Right atrium auricular region (tissue), 2 donors: ENCODE measurements at regions not wholly inside any gene's neighbourhood (a gene's known extent, or its start where the extent isn't known, plus 50 kb on each side); places are given as distances from the start of the nearest gene placed in this dataset.

Source experiments
- DNase-seq: peaks from one replicate; pipeline ENCODE4 v3.0.0-alpha.2; 2019; ENCODE audit warnings: low spot score
- H3K27ac ChIP-seq, 2 donors: fragments of 200-600 bp; sonication (generic); 1 replicate in 1 of 2; 2 replicates in 1 of 2; pipeline ENCODE4 v1.5.1; 2016 to 2019
- H3K27me3 ChIP-seq, 2 donors: fragments of 200-600 bp; sonication (generic); one replicate each; pipeline versions ENCODE4 v1.5.1 to v1.6.0; 2017 to 2019
- H3K36me3 ChIP-seq: fragments of 200-600 bp; sonication (generic); one replicate; pipeline ENCODE4 v1.5.1; 2016
- H3K4me1 ChIP-seq, 2 donors: fragments of 200-600 bp; sonication (generic); one replicate each; pipeline versions ENCODE4 v1.5.1 to v1.6.0; 2017 to 2019
- H3K4me3 ChIP-seq, 2 donors: fragments of 200-600 bp; sonication (generic); 1 replicate in 1 of 2; 2 replicates in 1 of 2; pipeline ENCODE4 v1.5.1; 2017 to 2019; ENCODE audit warnings: mild to moderate bottlenecking in 1 of 2, moderate library complexity in 1 of 2
- H3K9me3 ChIP-seq, 2 donors: fragments of 200-600 bp; sonication (generic); one replicate each; pipeline ENCODE4 v1.5.1; 2019
- TF ChIP-seq, protein P1 (sequence below), 2 donors: fragments of 200-600 bp; sonication (generic); IDR thresholded peaks; one replicate each; pipeline ENCODE4 v1.5.1; 2019; ENCODE audit warnings: antibody characterized with exemption in 2 of 2

DNA sequence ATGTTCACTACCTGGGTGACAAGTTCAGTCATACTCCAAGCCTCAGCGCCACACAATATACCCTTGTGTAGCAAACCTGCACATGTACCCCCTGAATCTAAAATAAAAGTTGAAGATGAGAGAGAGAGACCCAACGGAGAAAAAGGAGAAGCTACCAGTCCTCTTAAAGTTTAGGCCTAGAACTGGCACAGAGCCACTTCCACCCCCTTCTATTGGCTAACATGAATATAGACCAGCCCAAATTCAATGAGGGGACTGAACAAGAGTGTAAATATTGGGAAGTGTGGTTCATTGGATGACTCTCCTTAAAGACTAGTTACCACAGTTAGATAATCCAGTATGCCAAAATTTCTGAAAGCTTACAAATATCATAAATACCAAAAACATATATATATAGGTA, 139.9 kb upstream of the ATP1B1 start:
- TF ChIP-seq, protein P1, sequence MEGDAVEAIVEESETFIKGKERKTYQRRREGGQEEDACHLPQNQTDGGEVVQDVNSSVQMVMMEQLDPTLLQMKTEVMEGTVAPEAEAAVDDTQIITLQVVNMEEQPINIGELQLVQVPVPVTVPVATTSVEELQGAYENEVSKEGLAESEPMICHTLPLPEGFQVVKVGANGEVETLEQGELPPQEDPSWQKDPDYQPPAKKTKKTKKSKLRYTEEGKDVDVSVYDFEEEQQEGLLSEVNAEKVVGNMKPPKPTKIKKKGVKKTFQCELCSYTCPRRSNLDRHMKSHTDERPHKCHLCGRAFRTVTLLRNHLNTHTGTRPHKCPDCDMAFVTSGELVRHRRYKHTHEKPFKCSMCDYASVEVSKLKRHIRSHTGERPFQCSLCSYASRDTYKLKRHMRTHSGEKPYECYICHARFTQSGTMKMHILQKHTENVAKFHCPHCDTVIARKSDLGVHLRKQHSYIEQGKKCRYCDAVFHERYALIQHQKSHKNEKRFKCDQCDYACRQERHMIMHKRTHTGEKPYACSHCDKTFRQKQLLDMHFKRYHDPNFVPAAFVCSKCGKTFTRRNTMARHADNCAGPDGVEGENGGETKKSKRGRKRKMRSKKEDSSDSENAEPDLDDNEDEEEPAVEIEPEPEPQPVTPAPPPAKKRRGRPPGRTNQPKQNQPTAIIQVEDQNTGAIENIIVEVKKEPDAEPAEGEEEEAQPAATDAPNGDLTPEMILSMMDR (IDR thresholded peaks at IDR 0.05): no peak
- Histone ChIP-seq H3K27me3 (no peaks in the 10 kb centered on the region), H3K4me1 (no peaks in the 10 kb centered on the region), H3K36me3 (no peaks in the 10 kb centered on the region), H3K4me3 (no peak overlapping the region), H3K27ac (no peak overlapping the region), H3K9me3 (no peaks in the 10 kb centered on the region)
- DNase-seq: no peak

DNA sequence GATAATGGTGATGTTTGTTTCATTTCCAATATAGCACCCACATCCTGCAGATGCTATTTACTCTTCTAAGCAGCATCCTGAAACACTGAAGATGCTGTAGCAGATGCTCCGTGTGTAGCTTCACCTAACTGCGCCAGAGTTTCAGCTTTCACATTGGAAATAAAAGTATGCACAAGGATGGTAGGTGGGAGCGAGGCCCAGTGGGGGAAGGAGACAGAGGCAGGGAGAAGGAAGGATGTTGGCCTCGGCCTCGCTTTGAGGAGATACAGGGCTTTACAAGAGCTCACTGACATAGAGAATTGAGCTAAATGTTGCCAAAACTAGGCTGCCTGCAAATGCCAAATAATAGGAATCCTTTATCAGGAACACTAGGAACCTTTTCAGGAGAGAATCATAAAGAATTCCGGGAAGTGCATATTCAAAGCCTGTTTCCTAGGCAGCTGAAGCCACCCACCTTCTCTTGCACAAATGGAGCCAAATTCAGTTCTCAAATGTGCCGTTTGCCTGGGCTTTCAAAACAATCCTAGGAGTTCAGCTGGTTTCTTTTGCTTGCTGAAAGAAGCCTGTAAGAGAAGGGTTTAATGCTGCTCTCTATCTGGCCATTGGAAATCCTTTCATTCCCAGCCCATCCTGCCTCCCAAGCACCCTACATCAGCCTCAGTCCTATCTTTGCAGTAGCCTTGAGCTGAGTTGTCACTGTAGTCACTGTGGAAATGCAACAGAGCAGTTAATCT, 135.4 kb upstream of the ATP1B1 start:
- no peak overlapping the region for H3K4me3 ChIP-seq
- no peaks in the 10 kb centered on the region for H3K27me3 ChIP-seq
- no peaks in the 10 kb centered on the region for H3K36me3 ChIP-seq
- H3K27ac ChIP-seq: no peak overlapping the region
- DNase-seq: no peak
- no peaks in the 10 kb centered on the region for H3K9me3 ChIP-seq
- no peaks in the 10 kb centered on the region for H3K4me1 ChIP-seq
- TF ChIP-seq, protein P1 (IDR thresholded peaks at IDR 0.05): no peak

DNA sequence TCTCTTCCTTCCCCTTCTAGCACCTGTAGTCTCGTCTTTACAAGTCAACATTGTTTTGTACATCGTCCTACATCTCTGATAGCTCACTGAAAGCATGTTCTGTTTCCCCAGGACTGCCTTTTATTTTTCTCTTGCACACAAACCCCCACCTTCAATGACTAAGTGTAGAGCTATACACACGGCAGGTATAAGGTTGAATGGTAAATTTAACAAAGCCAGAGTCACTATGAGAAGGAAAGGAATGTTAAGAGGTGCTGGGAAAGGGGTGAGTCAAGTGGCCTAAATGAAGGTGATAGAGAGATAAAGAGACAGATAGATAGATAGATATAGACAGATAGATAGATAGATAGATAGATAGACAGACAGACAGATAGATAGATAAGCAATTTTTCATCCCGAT, 134.3 kb upstream of the ATP1B1 start:
- TF ChIP-seq, protein P1 (IDR thresholded peaks at IDR 0.05): no peak
- Histone ChIP-seq H3K27me3 (no peaks in the 10 kb centered on the region), H3K9me3 (no peaks in the 10 kb centered on the region), H3K27ac (no peak overlapping the region), H3K4me3 (no peak overlapping the region), H3K36me3 (no peaks in the 10 kb centered on the region), H3K4me1 (no peaks in the 10 kb centered on the region)
- DNase-seq: no peak

DNA sequence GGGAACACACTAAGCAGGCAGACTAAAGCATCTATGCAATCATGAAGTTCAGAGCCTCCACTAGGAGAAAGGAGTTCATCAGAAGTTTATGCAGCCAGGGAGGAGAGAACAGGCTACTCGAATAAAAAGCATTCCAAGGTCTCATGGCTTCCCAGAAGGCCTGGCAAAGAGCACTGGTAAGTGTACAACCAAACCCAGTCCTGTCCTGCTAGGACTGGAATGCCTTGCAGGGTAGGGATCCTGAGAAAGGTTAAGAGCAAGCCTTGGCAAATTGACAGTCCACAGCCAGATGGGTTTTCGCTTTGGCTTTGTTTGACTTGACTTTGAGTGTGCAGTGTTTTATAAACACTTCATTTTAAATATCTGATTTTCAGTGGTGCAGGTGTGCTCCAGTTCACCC, 133.6 kb upstream of the ATP1B1 start:
- Histone ChIP-seq H3K9me3 (no peaks in the 10 kb centered on the region), H3K27me3 (no peaks in the 10 kb centered on the region), H3K4me3 (no peak overlapping the region), H3K36me3 (no peaks in the 10 kb centered on the region), H3K27ac (no peak overlapping the region), H3K4me1 (no peaks in the 10 kb centered on the region)
- TF ChIP-seq, protein P1 (IDR thresholded peaks at IDR 0.05): no peak
- DNase-seq: no peak

DNA sequence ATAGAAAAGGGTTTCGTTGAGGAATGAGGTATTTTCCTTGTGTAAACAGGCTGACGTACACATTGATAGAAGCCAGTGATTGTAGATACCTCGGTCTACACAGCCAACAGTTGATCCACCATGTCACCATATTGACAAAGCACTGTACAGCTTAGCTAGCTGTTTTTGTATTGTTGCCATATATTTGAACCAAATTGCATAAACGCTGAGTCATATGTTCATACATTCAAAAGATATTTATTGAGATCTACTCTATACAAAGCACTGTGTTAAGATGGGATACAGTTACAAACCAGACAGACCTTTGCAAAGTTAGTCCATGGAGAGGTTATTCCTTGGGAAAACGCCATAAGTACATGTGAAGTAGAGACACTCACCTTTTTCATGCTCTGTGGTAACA, 132.4 kb upstream of the ATP1B1 start:
- H3K36me3 ChIP-seq: no peaks in the 10 kb centered on the region
- DNase-seq: no peak
- H3K9me3 ChIP-seq: no peaks in the 10 kb centered on the region
- H3K4me3 ChIP-seq: no peak overlapping the region
- TF ChIP-seq, protein P1 (IDR thresholded peaks at IDR 0.05): no peak
- no peaks in the 10 kb centered on the region for H3K27me3 ChIP-seq
- H3K27ac ChIP-seq: no peak overlapping the region
- no peaks in the 10 kb centered on the region for H3K4me1 ChIP-seq

DNA sequence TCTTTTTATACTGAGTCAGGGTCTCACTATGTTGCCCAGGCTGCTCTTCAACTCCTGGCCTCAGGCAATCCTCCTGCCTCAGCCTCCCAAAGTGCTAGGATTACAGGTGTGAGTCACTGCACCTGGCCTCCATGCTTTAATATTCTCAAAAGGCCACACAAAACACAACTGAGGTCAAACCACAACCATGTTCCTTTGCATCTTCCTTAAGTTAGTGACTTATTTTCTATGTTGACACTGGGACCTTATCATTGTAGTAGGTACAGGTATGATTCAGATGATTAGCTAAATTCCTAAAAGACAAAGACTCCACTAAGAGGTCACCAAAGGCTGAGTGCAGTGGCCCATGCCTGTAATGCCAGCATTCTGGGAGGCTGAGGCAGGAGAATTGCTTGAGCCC, 131.9 kb upstream of the ATP1B1 start:
- DNase-seq: no peak
- H3K27ac ChIP-seq: no peak overlapping the region
- TF ChIP-seq, protein P1 (IDR thresholded peaks at IDR 0.05): no peak

More for the DNA sequence above, 131.9 kb upstream of the ATP1B1 start:
- no peaks in the 10 kb centered on the region for H3K36me3 ChIP-seq
- no peaks in the 10 kb centered on the region for H3K27me3 ChIP-seq
- H3K4me3 ChIP-seq: no peak overlapping the region
- H3K4me1 ChIP-seq: no peaks in the 10 kb centered on the region
- H3K9me3 ChIP-seq: no peaks in the 10 kb centered on the region
